Aorta (tissue), 5 donors: ENCODE measurements at regions not wholly inside any gene's neighbourhood (a gene's known extent, or its start where the extent isn't known, plus 50 kb on each side); places are given as distances from the start of the nearest gene placed in this dataset.

Experiments used
- ATAC-seq: fragments of 200-7000 bp; cut with Tn5 transposase; one replicate; pipeline ENCODE4 v1.9.1; 2022; ENCODE audit warnings: moderate library complexity; ENCODE audit not compliant: low FRiP score
- DNase-seq, 2 donors: peaks; one replicate each; pipeline ENCODE4 v3.0.0-alpha.2; 2020
- H3K27ac ChIP-seq, 2 donors: one replicate each; pipeline ENCODE4 v1.5.1; 2013; ENCODE audit warnings: low read length in 2 of 2, mild to moderate bottlenecking in 2 of 2, moderate library complexity in 2 of 2, control low read depth in 1 of 2, inconsistent platforms in 1 of 2, low read depth in 1 of 2
- H3K27me3 ChIP-seq, 2 donors: one replicate each; pipeline ENCODE4 v1.6.1; 2013; ENCODE audit warnings: control low read depth in 1 of 2, low read length in 1 of 2, mild to moderate bottlenecking in 1 of 2, moderate library complexity in 1 of 2; ENCODE audit not compliant: insufficient read depth in 2 of 2, control insufficient read depth in 1 of 2
- H3K36me3 ChIP-seq, 2 donors: one replicate each; pipeline ENCODE4 v1.6.1; 2013; ENCODE audit warnings: control low read depth in 1 of 2, low read length in 1 of 2, mild to moderate bottlenecking in 1 of 2; ENCODE audit not compliant: insufficient read depth in 2 of 2, control insufficient read depth in 1 of 2
- H3K4me1 ChIP-seq, 2 donors: one replicate each; pipeline ENCODE4 v1.6.1; 2013; ENCODE audit warnings: low read length in 2 of 2, control low read depth in 1 of 2, mild to moderate bottlenecking in 1 of 2, moderate library complexity in 1 of 2; ENCODE audit not compliant: insufficient read depth in 2 of 2, control insufficient read depth in 1 of 2
- H3K4me3 ChIP-seq, 2 donors: one replicate each; pipeline ENCODE4 v1.5.1; 2013; ENCODE audit warnings: low read length in 2 of 2, control low read depth in 1 of 2, mild to moderate bottlenecking in 1 of 2
- H3K9me3 ChIP-seq: one replicate; pipeline ENCODE4 v1.6.1; 2013; ENCODE audit warnings: mild to moderate bottlenecking, low read length; ENCODE audit not compliant: control insufficient read depth
- WGBS, 2 donors: extraction: QIAGEN DNeasy Blood & Tissue Kit; methylation state at CpG; one replicate each; pipeline ENCODE4 v1.1.7; 2013; 5-methylcytosine and 5-hydroxymethylcytosine counted together
- intact Hi-C, 2 donors: fragments of 100-400 bp; cut with DNase I; formaldehyde crosslinking; loops; one replicate each; pipeline versions ENCODE4 v1.14.2 to v1.15.0; 2022
- donor health status: healthy with polysubstance abuse.
- donor health status: Bipolar disorder and iron deficiency.
- donor health status: DM: no; HTN: no; CAD: no.
- donor health status: DM: no; HTN: no; CAD: no.
- donor health status: DM: yes; HTN: yes; CAD: no.

- H3K9me3 ChIP-seq: no peaks in the 10 kb centered on the region
- intact Hi-C loops: no loop called here
Observed at GRCh38 chr12:91515944-91516694, 333.5 kb upstream of the DCN start.

GRCh38 chr12:91513313-91513712 lies 330.7 kb upstream of the DCN start:
- intact Hi-C loops: no loop called here
- WGBS, 2 donors: 98 to 100% methylated on average over 1 of the region's 1 CpG

More at GRCh38 chr12:91515944-91516694, 333.5 kb upstream of the DCN start:
- Histone ChIP-seq H3K27me3 (no peaks in the 10 kb centered on the region), H3K27ac (no peak overlapping the region), H3K4me1 (no peaks in the 10 kb centered on the region), H3K4me3 (no peak overlapping the region), H3K36me3 (no peaks in the 10 kb centered on the region)
- no peak for DNase-seq
- no peak for ATAC-seq
- WGBS, 2 donors: 35 to 46% methylated on average over 5 of the region's 5 CpGs

GRCh38 chr12:91511795-91512420 lies 329.3 kb upstream of the DCN start:
- Histone ChIP-seq H3K27ac (no peak overlapping the region), H3K36me3 (no peaks in the 10 kb centered on the region), H3K9me3 (no peaks in the 10 kb centered on the region), H3K4me3 (no peak overlapping the region), H3K4me1 (peaks cover 0 to 4% of the 10 kb centered on the region in 2 donors), H3K27me3 (no peaks in the 10 kb centered on the region)
- ATAC-seq: no peak
- WGBS, 2 donors: 96 to 97% methylated on average over 1 of the region's 1 CpG
- intact Hi-C loops: no loop called here
- DNase-seq: no peak

More at GRCh38 chr12:91513313-91513712, 330.7 kb upstream of the DCN start:
- Histone ChIP-seq H3K27me3 (no peaks in the 10 kb centered on the region), H3K4me3 (no peak overlapping the region), H3K4me1 (peaks cover 0 to 3% of the 10 kb centered on the region in 2 donors), H3K36me3 (no peaks in the 10 kb centered on the region), H3K9me3 (no peaks in the 10 kb centered on the region), H3K27ac (no peak overlapping the region)
- ATAC-seq: no peak
- no peak for DNase-seq

GRCh38 chr12:91507754-91508153 lies 325.1 kb upstream of the DCN start:
- WGBS, 2 donors: 0 to 3% methylated on average over 1 of the region's 1 CpG
- intact Hi-C loops: loop anchor here in 1 of 2 donors (10.0 kb wide), 1 partner anchor 123 kb away; no protein-coding TSS in a partner anchor

GRCh38 chr12:91506452-91506851 lies 323.8 kb upstream of the DCN start:
- no peak for DNase-seq
- Histone ChIP-seq H3K9me3 (no peaks in the 10 kb centered on the region), H3K27ac (no peak overlapping the region), H3K36me3 (no peaks in the 10 kb centered on the region), H3K27me3 (no peaks in the 10 kb centered on the region), H3K4me3 (no peak overlapping the region), H3K4me1 (peaks cover 0 to 4% of the 10 kb centered on the region in 2 donors)
- 61 to 70% methylated on average over 2 of the region's 2 CpGs for WGBS, 2 donors
- ATAC-seq: no peak
- intact Hi-C loops: loop anchor here in 1 of 2 donors (10.0 kb wide), 1 partner anchor 122 kb away; no protein-coding TSS in a partner anchor

More at GRCh38 chr12:91507754-91508153, 325.1 kb upstream of the DCN start:
- Histone ChIP-seq H3K27me3 (no peaks in the 10 kb centered on the region), H3K9me3 (no peaks in the 10 kb centered on the region), H3K4me1 (peaks cover 0 to 4% of the 10 kb centered on the region in 2 donors), H3K4me3 (no peak overlapping the region), H3K36me3 (no peaks in the 10 kb centered on the region), H3K27ac (no peak overlapping the region)
- ATAC-seq (peak; percentile 71), DNase-seq (no peak)

- no peak overlapping the region for H3K27ac ChIP-seq
- H3K9me3 ChIP-seq: no peaks in the 10 kb centered on the region
- ATAC-seq: no peak
- H3K4me1 ChIP-seq: peaks cover 0 to 4% of the 10 kb centered on the region in 2 donors
- intact Hi-C loops: loop anchor here in 1 of 2 donors (10.0 kb wide), 1 partner anchor 120 kb away; no protein-coding TSS in a partner anchor
- H3K4me3 ChIP-seq: no peak overlapping the region
- no peak for DNase-seq
- no peaks in the 10 kb centered on the region for H3K27me3 ChIP-seq
- no peaks in the 10 kb centered on the region for H3K36me3 ChIP-seq
Observed at GRCh38 chr12:91505006-91505405, 322.4 kb upstream of the DCN start.

- no peaks in the 10 kb centered on the region for H3K27me3 ChIP-seq
- H3K4me1 ChIP-seq: no peaks in the 10 kb centered on the region
- no peak for ATAC-seq
- WGBS, 2 donors: 93 to 98% methylated on average over 4 of the region's 4 CpGs
- H3K36me3 ChIP-seq: no peaks in the 10 kb centered on the region
- no peak for DNase-seq
- no peak overlapping the region for H3K27ac ChIP-seq
- intact Hi-C loops: loop anchor here in 1 of 2 donors (10.0 kb wide), 1 partner anchor 117 kb away; no protein-coding TSS in a partner anchor
- H3K9me3 ChIP-seq: no peaks in the 10 kb centered on the region
- no peak overlapping the region for H3K4me3 ChIP-seq
Observed at GRCh38 chr12:91502208-91502607, 319.6 kb upstream of the DCN start.

- Histone ChIP-seq H3K27me3 (no peaks in the 10 kb centered on the region), H3K27ac (no peak overlapping the region), H3K9me3 (no peaks in the 10 kb centered on the region), H3K36me3 (no peaks in the 10 kb centered on the region), H3K4me3 (no peak overlapping the region), H3K4me1 (no peaks in the 10 kb centered on the region)
- DNase-seq: no peak
- intact Hi-C loops: no loop called here
- WGBS, 2 donors: 88 to 93% methylated on average over 3 of the region's 3 CpGs
- ATAC-seq: no peak
Observed at GRCh38 chr12:91496337-91496736, 313.7 kb upstream of the DCN start.

GRCh38 chr12:91493308-91493707 lies 310.7 kb upstream of the DCN start:
- intact Hi-C loops: no loop called here
- H3K36me3 ChIP-seq: no peaks in the 10 kb centered on the region
- no peaks in the 10 kb centered on the region for H3K27me3 ChIP-seq
- no peak for ATAC-seq
- no peak overlapping the region for H3K27ac ChIP-seq
- no peak overlapping the region for H3K4me3 ChIP-seq
- DNase-seq: no peak
- H3K9me3 ChIP-seq: no peaks in the 10 kb centered on the region
- no peaks in the 10 kb centered on the region for H3K4me1 ChIP-seq
